ENCODE measurements at regions not wholly inside any gene's neighbourhood (a gene's known extent, or its start where the extent isn't known, plus 50 kb on each side); places are given as distances from the start of the nearest gene placed in this dataset.

- TF ChIP-seq, protein P1, sequence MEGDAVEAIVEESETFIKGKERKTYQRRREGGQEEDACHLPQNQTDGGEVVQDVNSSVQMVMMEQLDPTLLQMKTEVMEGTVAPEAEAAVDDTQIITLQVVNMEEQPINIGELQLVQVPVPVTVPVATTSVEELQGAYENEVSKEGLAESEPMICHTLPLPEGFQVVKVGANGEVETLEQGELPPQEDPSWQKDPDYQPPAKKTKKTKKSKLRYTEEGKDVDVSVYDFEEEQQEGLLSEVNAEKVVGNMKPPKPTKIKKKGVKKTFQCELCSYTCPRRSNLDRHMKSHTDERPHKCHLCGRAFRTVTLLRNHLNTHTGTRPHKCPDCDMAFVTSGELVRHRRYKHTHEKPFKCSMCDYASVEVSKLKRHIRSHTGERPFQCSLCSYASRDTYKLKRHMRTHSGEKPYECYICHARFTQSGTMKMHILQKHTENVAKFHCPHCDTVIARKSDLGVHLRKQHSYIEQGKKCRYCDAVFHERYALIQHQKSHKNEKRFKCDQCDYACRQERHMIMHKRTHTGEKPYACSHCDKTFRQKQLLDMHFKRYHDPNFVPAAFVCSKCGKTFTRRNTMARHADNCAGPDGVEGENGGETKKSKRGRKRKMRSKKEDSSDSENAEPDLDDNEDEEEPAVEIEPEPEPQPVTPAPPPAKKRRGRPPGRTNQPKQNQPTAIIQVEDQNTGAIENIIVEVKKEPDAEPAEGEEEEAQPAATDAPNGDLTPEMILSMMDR (IDR thresholded peaks at IDR 0.05; ENCODE audit: poor library complexity), result no peak
- TF ChIP-seq EZH2phosphoT487 (IDR thresholded peaks at IDR 0.05; ENCODE audit: low read depth, severe bottlenecking, unreplicated experiment), result no peak
Measured at GRCh38 chr13:97878431-97879375, 74.8 kb upstream of the IPO5 start.

Data from hepatocyte (in vitro differentiated cells).